H9 (cell line): ENCODE measurements at regions not wholly inside any gene's neighbourhood (a gene's known extent, or its start where the extent isn't known, plus 50 kb on each side); places are given as distances from the start of the nearest gene placed in this dataset.

Experiments used
- DNase-seq: peaks from one replicate; pipeline ENCODE4 v3.0.0-alpha.2; 2017
- H2AFZ ChIP-seq: one replicate; pipeline ENCODE4 v1.6.1; 2013; ENCODE audit warnings: mild to moderate bottlenecking, low read length, control low read depth, moderate library complexity
- H2AK5ac ChIP-seq: 2 replicates; pipeline ENCODE4 v1.6.1; 2013; ENCODE audit warnings: low read length, control low read depth, mixed read lengths; ENCODE audit not compliant: insufficient read length
- H2BK120ac ChIP-seq: one replicate; pipeline ENCODE4 v1.6.1; 2013; ENCODE audit warnings: low read depth, mild to moderate bottlenecking, low read length, control low read depth, inconsistent platforms; ENCODE audit not compliant: poor library complexity, severe bottlenecking
- H2BK12ac ChIP-seq: 2 replicates; pipeline ENCODE4 v1.6.1; 2013; ENCODE audit warnings: low read length, control low read depth, mixed read lengths, low read depth; ENCODE audit not compliant: insufficient read length
- H2BK15ac ChIP-seq: 2 replicates; pipeline ENCODE4 v1.6.1; 2013; ENCODE audit warnings: low read depth, low read length, control low read depth
- H2BK20ac ChIP-seq: one replicate; pipeline ENCODE4 v1.6.1; 2013; ENCODE audit warnings: low read depth, mild to moderate bottlenecking, low read length, control low read depth, inconsistent platforms; ENCODE audit not compliant: poor library complexity, severe bottlenecking
- H2BK5ac ChIP-seq: 2 replicates; pipeline ENCODE4 v1.6.1; 2013; ENCODE audit warnings: low read length, control low read depth, mixed read lengths; ENCODE audit not compliant: insufficient read length
- H3K14ac ChIP-seq: 2 replicates; pipeline ENCODE4 v1.6.1; 2013; ENCODE audit warnings: low read length, control low read depth; ENCODE audit not compliant: insufficient read depth
- H3K18ac ChIP-seq: 2 replicates; pipeline ENCODE4 v1.6.1; 2013; ENCODE audit warnings: low read depth, mild to moderate bottlenecking, mixed read lengths, low read length, control low read depth; ENCODE audit not compliant: insufficient read length
- H3K23ac ChIP-seq: 2 replicates; pipeline ENCODE4 v1.6.1; 2013; ENCODE audit warnings: low read length, control low read depth, mixed read lengths, low read depth; ENCODE audit not compliant: insufficient read length
- H3K23me2 ChIP-seq: 2 replicates; pipeline ENCODE4 v1.6.1; 2013; ENCODE audit warnings: low read depth, mild to moderate bottlenecking, mixed read lengths, low read length, control low read depth; ENCODE audit not compliant: insufficient read length, poor library complexity, severe bottlenecking
- H3K27ac ChIP-seq: 2 replicates; pipeline ENCODE4 v1.5.1; 2013; ENCODE audit warnings: low read length, control low read depth, mixed read lengths, low read depth; ENCODE audit not compliant: insufficient read length
- H3K27me3 ChIP-seq: 2 replicates; pipeline ENCODE4 v1.6.1; 2013; ENCODE audit warnings: low read length, control low read depth, inconsistent platforms; ENCODE audit not compliant: insufficient read depth
- H3K4ac ChIP-seq: 2 replicates; pipeline ENCODE4 v1.6.1; 2013; ENCODE audit warnings: low read depth, mild to moderate bottlenecking, control low read depth, inconsistent platforms, low read length, moderate library complexity
- H3K4me1 ChIP-seq: 2 replicates; pipeline ENCODE4 v1.6.1; 2013; ENCODE audit warnings: low read length, control low read depth, inconsistent platforms; ENCODE audit not compliant: insufficient read depth
- H3K4me2 ChIP-seq: 2 replicates; pipeline ENCODE4 v1.6.1; 2013; ENCODE audit warnings: low read length, control low read depth, mixed read lengths; ENCODE audit not compliant: insufficient read length, insufficient read depth
- H3K56ac ChIP-seq: 2 replicates; pipeline ENCODE4 v1.6.1; 2013; ENCODE audit warnings: low read depth, mild to moderate bottlenecking, mixed read lengths, low read length, control low read depth; ENCODE audit not compliant: insufficient read length
- H3K79me1 ChIP-seq: 2 replicates; pipeline ENCODE4 v1.6.1; 2013; ENCODE audit warnings: low read depth, mild to moderate bottlenecking, moderate library complexity, low read length, control low read depth, inconsistent platforms; ENCODE audit not compliant: insufficient read depth, poor library complexity, severe bottlenecking
- H3K79me2 ChIP-seq: 2 replicates; pipeline ENCODE4 v1.6.1; 2013; ENCODE audit warnings: low read length, control low read depth, inconsistent platforms; ENCODE audit not compliant: insufficient read depth
- H3K9ac ChIP-seq: 2 replicates; pipeline ENCODE4 v1.6.1; 2013; ENCODE audit warnings: low read length, control low read depth, mixed read lengths; ENCODE audit not compliant: insufficient read length; ENCODE audit errors: extremely low read depth
- H3K9me3 ChIP-seq: one replicate; pipeline ENCODE4 v1.6.1; 2013; ENCODE audit warnings: low read depth, low read length, inconsistent platforms; ENCODE audit not compliant: control insufficient read depth
- H3T11ph ChIP-seq: one replicate; pipeline ENCODE4 v1.6.1; 2013; ENCODE audit warnings: mild to moderate bottlenecking, low read length, control low read depth, inconsistent platforms
- H4K20me1 ChIP-seq: one replicate; pipeline ENCODE4 v1.6.1; 2013; ENCODE audit not compliant: control insufficient read depth, insufficient read length, insufficient read depth
- H4K5ac ChIP-seq: 2 replicates; pipeline ENCODE4 v1.6.1; 2013; ENCODE audit warnings: low read depth, mild to moderate bottlenecking, mixed read lengths, low read length, control low read depth; ENCODE audit not compliant: insufficient read length
- H4K8ac ChIP-seq: replicated peaks from 2 replicates; pipeline ENCODE4 v1.6.1; 2013; ENCODE audit warnings: low read length, control low read depth, mixed read lengths, low read depth; ENCODE audit not compliant: insufficient read length
- H4K91ac ChIP-seq: 2 replicates; pipeline ENCODE4 v1.6.1; 2013; ENCODE audit warnings: low read depth, mild to moderate bottlenecking, moderate library complexity, mixed read lengths, low read length, control low read depth; ENCODE audit not compliant: insufficient read length
- H3K27ac Mint-ChIP-seq, 3 experiments: 2 replicates in 2 of 3; 3 replicates in 1 of 3; pipeline ENCODE4 v1.8.0; 2020 to 2021; ENCODE audit warnings: mixed read lengths in 3 of 3, mild to moderate bottlenecking in 1 of 3, moderate library complexity in 1 of 3
- H3K27me3 Mint-ChIP-seq: 2 replicates; pipeline ENCODE4 v1.8.0; 2021; ENCODE audit warnings: low read depth, mild to moderate bottlenecking, moderate library complexity, mixed read lengths
- H3K36me3 Mint-ChIP-seq, 3 experiments: 2 replicates in 2 of 3; 3 replicates in 1 of 3; pipeline ENCODE4 v1.8.0; 2020 to 2021; ENCODE audit warnings: low read depth in 3 of 3, mixed read lengths in 3 of 3; ENCODE audit not compliant: insufficient read depth in 1 of 3
- H3K4me1 Mint-ChIP-seq, 2 experiments: 2 replicates each; pipeline ENCODE4 v1.8.0; 2020; ENCODE audit warnings: mixed read lengths in 2 of 2
- H3K4me3 Mint-ChIP-seq, 2 experiments: 2 replicates in 1 of 2; 3 replicates in 1 of 2; pipeline ENCODE4 v1.8.0; 2020 to 2021; ENCODE audit warnings: mild to moderate bottlenecking in 2 of 2, mixed read lengths in 2 of 2, moderate library complexity in 1 of 2
- H3K9me3 Mint-ChIP-seq, 2 experiments: 2 replicates in 1 of 2; 3 replicates in 1 of 2; pipeline ENCODE4 v1.8.0; 2020; ENCODE audit warnings: mild to moderate bottlenecking in 2 of 2, mixed read lengths in 2 of 2, moderate library complexity in 1 of 2
- WGBS: extraction: QIAGEN DNeasy Blood & Tissue Kit; methylation state at CpG from one replicate; pipeline ENCODE4 v1.1.7; 2013; ENCODE audit warnings: missing lambda C conversion rate, low lambda C conversion rate, mixed read lengths; ENCODE audit not compliant: insufficient read length; ENCODE audit errors: extremely low coverage; 5-methylcytosine and 5-hydroxymethylcytosine counted together
- TF ChIP-seq, protein P1 (sequence below): fragments of 200-600 bp; sonication (generic); conservative IDR thresholded peaks from 3 replicates; pipeline ENCODE4 v1.8.0; 2021; ENCODE audit warnings: antibody characterized with exemption, mild to moderate bottlenecking

- peaks cover 4% of the 10 kb centered on the region; the same call in 1 of the 2 replicates for H3K27me3 Mint-ChIP-seq
- H3K23me2 ChIP-seq: no peaks in the 10 kb centered on the region
Measured at GRCh38 chr7:156143683-156144082, 331.4 kb upstream of the SHH start.

More at GRCh38 chr7:156143683-156144082, 331.4 kb upstream of the SHH start:
- Histone ChIP-seq H2BK120ac (no peak overlapping the region), H2AK5ac (no peak overlapping the region), H3T11ph (no peak overlapping the region), H3K18ac (no peak overlapping the region), H3K4me1 (no peaks in the 10 kb centered on the region), H4K20me1 (no peaks in the 10 kb centered on the region), H2BK5ac (no peak overlapping the region), H3K9ac (no peak overlapping the region), H2AFZ (no peak overlapping the region), H4K91ac (no peak overlapping the region), H2BK20ac (no peak overlapping the region), H3K9me3 (no peaks in the 10 kb centered on the region), H4K8ac (no peak overlapping the region), H3K27me3 (no peaks in the 10 kb centered on the region), H4K5ac (no peak overlapping the region), H3K4me2 (no peak overlapping the region), H2BK12ac (no peak overlapping the region), H2BK15ac (no peak overlapping the region), H3K79me2 (no peaks in the 10 kb centered on the region), H3K56ac (no peak overlapping the region), H3K14ac (no peak overlapping the region), H3K4ac (no peak overlapping the region), H3K23ac (no peak overlapping the region), H3K27ac (no peak overlapping the region), H3K79me1 (no peaks in the 10 kb centered on the region)
- TF ChIP-seq, protein P1, sequence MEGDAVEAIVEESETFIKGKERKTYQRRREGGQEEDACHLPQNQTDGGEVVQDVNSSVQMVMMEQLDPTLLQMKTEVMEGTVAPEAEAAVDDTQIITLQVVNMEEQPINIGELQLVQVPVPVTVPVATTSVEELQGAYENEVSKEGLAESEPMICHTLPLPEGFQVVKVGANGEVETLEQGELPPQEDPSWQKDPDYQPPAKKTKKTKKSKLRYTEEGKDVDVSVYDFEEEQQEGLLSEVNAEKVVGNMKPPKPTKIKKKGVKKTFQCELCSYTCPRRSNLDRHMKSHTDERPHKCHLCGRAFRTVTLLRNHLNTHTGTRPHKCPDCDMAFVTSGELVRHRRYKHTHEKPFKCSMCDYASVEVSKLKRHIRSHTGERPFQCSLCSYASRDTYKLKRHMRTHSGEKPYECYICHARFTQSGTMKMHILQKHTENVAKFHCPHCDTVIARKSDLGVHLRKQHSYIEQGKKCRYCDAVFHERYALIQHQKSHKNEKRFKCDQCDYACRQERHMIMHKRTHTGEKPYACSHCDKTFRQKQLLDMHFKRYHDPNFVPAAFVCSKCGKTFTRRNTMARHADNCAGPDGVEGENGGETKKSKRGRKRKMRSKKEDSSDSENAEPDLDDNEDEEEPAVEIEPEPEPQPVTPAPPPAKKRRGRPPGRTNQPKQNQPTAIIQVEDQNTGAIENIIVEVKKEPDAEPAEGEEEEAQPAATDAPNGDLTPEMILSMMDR: no peak
- Mint-ChIP-seq H3K9me3 (peaks cover 0 to 2% of the 10 kb centered on the region in 2 experiments; a peak in 2 of 5 replicates), H3K27ac (no peak overlapping the region), H3K4me1 (peaks cover 0 to 3% of the 10 kb centered on the region in 2 experiments; a peak in 2 of 4 replicates), H3K36me3 (no peaks in the 10 kb centered on the region), H3K4me3 (no peak overlapping the region)
- WGBS: no CpG with 5 or more reads among the region's 7 CpGs
- no peak for DNase-seq
